OCI-LY1 (cell line): ENCODE measurements at regions not wholly inside any gene's neighbourhood (a gene's known extent, or its start where the extent isn't known, plus 50 kb on each side); places are given as distances from the start of the nearest gene placed in this dataset.

Source experiments
- CTCF ChIP-seq: fragments of 200-600 bp; sonication (generic), shearing (Covaris generic); IDR thresholded peaks from 2 replicates; pipeline ENCODE4 v1.5.1; 2017; ENCODE audit warnings: mild to moderate bottlenecking, antibody characterized with exemption, low read length, moderate library complexity, mixed read lengths
- EZH2 ChIP-seq: fragments of 200-600 bp; sonication (generic), shearing (Covaris generic); IDR thresholded peaks from 2 replicates; pipeline ENCODE4 v1.8.0; 2017; ENCODE audit warnings: borderline replicate concordance, mixed run types, mild to moderate bottlenecking, antibody characterized with exemption, low read length, moderate library complexity, mixed read lengths

GRCh38 chr13:55255236-55255635 lies 1885.5 kb upstream of the PRR20A start:
- TF ChIP-seq CTCF (no peak), EZH2 (no peak)
